Right atrium auricular region (tissue), 2 donors: ENCODE measurements at regions not wholly inside any gene's neighbourhood (a gene's known extent, or its start where the extent isn't known, plus 50 kb on each side); places are given as distances from the start of the nearest gene placed in this dataset.

Experiments
- DNase-seq: peaks from one replicate; pipeline ENCODE4 v3.0.0-alpha.2; 2019; ENCODE audit warnings: low spot score
- H3K27ac ChIP-seq, 2 donors: fragments of 200-600 bp; sonication (generic); 1 replicate in 1 of 2; 2 replicates in 1 of 2; pipeline ENCODE4 v1.5.1; 2016 to 2019
- H3K27me3 ChIP-seq, 2 donors: fragments of 200-600 bp; sonication (generic); one replicate each; pipeline versions ENCODE4 v1.5.1 to v1.6.0; 2017 to 2019
- H3K36me3 ChIP-seq: fragments of 200-600 bp; sonication (generic); one replicate; pipeline ENCODE4 v1.5.1; 2016
- H3K4me1 ChIP-seq, 2 donors: fragments of 200-600 bp; sonication (generic); one replicate each; pipeline versions ENCODE4 v1.5.1 to v1.6.0; 2017 to 2019
- H3K4me3 ChIP-seq, 2 donors: fragments of 200-600 bp; sonication (generic); 1 replicate in 1 of 2; 2 replicates in 1 of 2; pipeline ENCODE4 v1.5.1; 2017 to 2019; ENCODE audit warnings: mild to moderate bottlenecking in 1 of 2, moderate library complexity in 1 of 2
- H3K9me3 ChIP-seq, 2 donors: fragments of 200-600 bp; sonication (generic); one replicate each; pipeline ENCODE4 v1.5.1; 2019
- TF ChIP-seq, protein P1 (sequence below), 2 donors: fragments of 200-600 bp; sonication (generic); IDR thresholded peaks; one replicate each; pipeline ENCODE4 v1.5.1; 2019; ENCODE audit warnings: antibody characterized with exemption in 2 of 2

DNA sequence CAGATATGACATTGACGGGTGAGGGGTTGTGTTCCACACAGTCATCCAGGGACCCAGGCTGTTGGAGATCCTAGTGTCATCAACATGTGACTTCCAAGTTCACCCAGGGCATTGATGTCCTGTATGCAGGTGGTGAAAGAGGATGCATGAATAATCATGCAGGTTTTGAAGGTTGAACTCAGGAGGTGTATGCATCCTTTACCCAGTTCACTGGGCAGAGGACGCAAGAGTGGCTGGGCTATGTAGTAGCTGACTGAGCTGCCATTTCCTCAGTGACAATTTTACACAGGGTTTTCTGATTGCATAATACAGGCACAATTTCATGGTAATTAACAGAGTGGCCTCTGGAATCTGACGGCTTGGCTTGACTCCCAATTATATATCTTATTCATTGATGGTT, 323.0 kb downstream of the HS3ST1 start:
- DNase-seq: no peak
- no peak overlapping the region for H3K27ac ChIP-seq
- no peaks in the 10 kb centered on the region for H3K27me3 ChIP-seq
- H3K9me3 ChIP-seq: no peaks in the 10 kb centered on the region
- no peaks in the 10 kb centered on the region for H3K4me1 ChIP-seq
- no peaks in the 10 kb centered on the region for H3K36me3 ChIP-seq
- H3K4me3 ChIP-seq: no peak overlapping the region
- TF ChIP-seq, protein P1, sequence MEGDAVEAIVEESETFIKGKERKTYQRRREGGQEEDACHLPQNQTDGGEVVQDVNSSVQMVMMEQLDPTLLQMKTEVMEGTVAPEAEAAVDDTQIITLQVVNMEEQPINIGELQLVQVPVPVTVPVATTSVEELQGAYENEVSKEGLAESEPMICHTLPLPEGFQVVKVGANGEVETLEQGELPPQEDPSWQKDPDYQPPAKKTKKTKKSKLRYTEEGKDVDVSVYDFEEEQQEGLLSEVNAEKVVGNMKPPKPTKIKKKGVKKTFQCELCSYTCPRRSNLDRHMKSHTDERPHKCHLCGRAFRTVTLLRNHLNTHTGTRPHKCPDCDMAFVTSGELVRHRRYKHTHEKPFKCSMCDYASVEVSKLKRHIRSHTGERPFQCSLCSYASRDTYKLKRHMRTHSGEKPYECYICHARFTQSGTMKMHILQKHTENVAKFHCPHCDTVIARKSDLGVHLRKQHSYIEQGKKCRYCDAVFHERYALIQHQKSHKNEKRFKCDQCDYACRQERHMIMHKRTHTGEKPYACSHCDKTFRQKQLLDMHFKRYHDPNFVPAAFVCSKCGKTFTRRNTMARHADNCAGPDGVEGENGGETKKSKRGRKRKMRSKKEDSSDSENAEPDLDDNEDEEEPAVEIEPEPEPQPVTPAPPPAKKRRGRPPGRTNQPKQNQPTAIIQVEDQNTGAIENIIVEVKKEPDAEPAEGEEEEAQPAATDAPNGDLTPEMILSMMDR (IDR thresholded peaks at IDR 0.05): no peak

DNA sequence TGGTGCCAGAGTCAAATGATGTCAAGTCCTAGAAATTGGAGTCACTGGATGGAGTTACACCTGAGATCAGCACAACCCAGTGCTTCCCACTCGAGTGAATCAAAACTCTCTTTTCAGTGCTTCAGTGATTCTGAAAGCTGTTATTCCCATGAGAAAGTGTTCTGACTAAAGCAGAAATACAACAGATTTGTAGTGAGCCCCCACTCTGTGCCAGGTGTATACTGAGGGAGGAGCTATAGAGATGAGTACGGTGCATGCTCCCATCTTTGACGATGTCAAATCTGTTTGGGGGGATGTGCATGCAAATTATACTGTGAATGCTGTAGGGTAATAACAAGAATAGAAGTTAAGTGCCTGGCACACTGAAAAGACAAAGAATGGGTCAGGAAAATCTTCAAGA, 330.2 kb downstream of the HS3ST1 start:
- H3K4me3 ChIP-seq: no peak overlapping the region
- H3K9me3 ChIP-seq: no peaks in the 10 kb centered on the region
- no peaks in the 10 kb centered on the region for H3K36me3 ChIP-seq
- TF ChIP-seq, protein P1 (IDR thresholded peaks at IDR 0.05): no peak
- no peaks in the 10 kb centered on the region for H3K4me1 ChIP-seq
- H3K27ac ChIP-seq: no peak overlapping the region
- DNase-seq: no peak
- H3K27me3 ChIP-seq: no peaks in the 10 kb centered on the region

DNA sequence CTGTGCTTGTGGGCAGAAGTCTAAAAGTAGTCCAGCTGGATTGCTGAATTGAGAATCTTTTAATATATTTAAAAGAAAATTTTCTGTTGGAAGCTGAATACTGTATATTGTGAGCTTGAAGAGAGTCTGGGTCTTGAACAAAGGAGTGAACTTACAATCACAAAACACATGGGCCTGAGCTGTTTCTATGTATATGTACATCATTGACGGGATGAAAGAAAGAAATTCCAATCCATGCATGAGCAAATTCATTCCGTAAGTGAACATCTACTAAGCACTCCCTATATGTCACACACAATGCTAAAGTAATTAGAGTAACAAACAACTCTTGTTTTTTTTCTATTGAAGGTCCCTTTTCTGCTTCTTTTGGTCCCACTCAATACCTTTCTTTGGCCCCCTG, 331.0 kb downstream of the HS3ST1 start:
- H3K27me3 ChIP-seq: no peaks in the 10 kb centered on the region
- DNase-seq: no peak
- TF ChIP-seq, protein P1 (IDR thresholded peaks at IDR 0.05): no peak

DNA sequence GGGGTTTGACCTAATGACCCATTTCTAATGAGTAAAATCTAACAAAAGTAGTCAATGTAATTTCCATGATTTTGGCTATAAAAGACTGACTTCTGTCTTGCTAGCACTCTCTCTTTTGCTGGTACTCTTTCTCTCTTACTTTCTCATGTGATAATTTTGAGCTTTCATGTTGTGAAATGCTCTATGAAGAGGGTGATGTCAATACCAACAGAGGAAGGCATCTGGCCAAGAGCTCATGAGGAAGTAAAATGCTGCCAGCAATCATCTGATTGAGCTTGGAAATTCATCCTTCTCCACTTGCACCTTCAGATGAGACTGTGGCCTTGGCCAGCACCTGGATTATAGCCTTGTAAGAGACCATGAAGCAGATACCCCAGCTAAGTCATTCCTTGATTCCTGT, 347.7 kb downstream of the HS3ST1 start:
- H3K9me3 ChIP-seq: no peaks in the 10 kb centered on the region
- H3K4me1 ChIP-seq: no peaks in the 10 kb centered on the region
- TF ChIP-seq, protein P1 (IDR thresholded peaks at IDR 0.05): no peak
- H3K27ac ChIP-seq: no peak overlapping the region
- H3K27me3 ChIP-seq: no peaks in the 10 kb centered on the region
- no peak overlapping the region for H3K4me3 ChIP-seq
- no peaks in the 10 kb centered on the region for H3K36me3 ChIP-seq
- DNase-seq: no peak

More for the DNA sequence above, 331.0 kb downstream of the HS3ST1 start:
- H3K27ac ChIP-seq: no peak overlapping the region
- no peaks in the 10 kb centered on the region for H3K9me3 ChIP-seq
- no peak overlapping the region for H3K4me3 ChIP-seq
- H3K4me1 ChIP-seq: no peaks in the 10 kb centered on the region
- H3K36me3 ChIP-seq: no peaks in the 10 kb centered on the region

DNA sequence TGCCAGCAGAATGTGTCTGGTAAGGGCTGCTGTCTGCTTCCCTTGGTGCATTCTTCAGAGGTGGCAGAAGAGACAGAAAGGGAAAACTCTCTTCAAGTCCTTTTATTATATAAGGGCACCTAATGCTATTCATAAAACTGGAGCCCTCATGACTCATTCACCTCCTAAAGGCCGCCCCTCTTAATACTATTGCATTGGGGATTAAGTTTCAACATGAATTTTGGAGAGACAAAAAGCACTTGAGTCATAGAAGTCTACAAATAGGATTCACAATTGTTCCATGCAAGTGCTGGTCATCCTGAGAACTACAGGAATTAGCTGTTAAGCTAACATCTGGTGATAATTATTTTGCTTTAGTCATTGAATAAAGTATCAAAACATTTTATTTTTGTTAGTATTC, 349.5 kb downstream of the HS3ST1 start:
- TF ChIP-seq, protein P1 (IDR thresholded peaks at IDR 0.05): no peak
- no peaks in the 10 kb centered on the region for H3K36me3 ChIP-seq
- no peak overlapping the region for H3K4me3 ChIP-seq
- no peaks in the 10 kb centered on the region for H3K4me1 ChIP-seq
- no peaks in the 10 kb centered on the region for H3K9me3 ChIP-seq
- no peak overlapping the region for H3K27ac ChIP-seq
- H3K27me3 ChIP-seq: no peaks in the 10 kb centered on the region
- DNase-seq: no peak

DNA sequence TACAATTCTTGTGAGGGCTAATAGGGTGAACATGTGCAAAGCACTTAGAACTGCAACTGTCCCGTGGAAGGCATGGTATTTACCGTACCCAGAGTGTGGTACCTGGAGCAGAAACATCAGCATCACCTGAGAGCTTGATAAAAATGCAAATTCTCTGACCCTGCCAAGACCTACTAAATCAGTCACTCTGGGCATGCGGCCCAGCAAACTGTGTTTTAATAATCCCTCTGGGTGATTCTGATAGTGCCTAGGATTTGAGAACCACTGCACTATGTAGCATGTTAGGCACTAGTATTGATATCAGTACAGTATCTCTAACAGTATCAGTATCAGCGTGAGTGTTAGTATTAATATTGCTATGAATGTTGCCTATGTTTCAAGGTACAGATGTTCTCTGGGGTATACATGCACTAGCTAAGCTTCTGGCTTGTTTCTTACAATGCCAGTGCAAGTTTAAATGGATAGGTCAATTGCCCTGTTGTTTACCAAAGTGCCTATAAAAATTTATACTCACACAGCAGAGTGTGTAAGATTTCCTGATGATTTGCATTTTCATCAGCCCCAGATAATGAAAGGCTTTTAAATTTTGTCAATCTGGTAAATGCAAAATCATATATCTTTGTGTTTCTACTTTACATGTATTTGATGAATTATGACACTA, 354.0 kb downstream of the HS3ST1 start:
- no peak overlapping the region for H3K4me3 ChIP-seq

More for the DNA sequence above, 354.0 kb downstream of the HS3ST1 start:
- TF ChIP-seq, protein P1 (IDR thresholded peaks at IDR 0.05): no peak
- Histone ChIP-seq H3K36me3 (no peaks in the 10 kb centered on the region), H3K27ac (no peak overlapping the region), H3K27me3 (no peaks in the 10 kb centered on the region), H3K4me1 (peaks cover 0 to 13% of the 10 kb centered on the region in 2 donors), H3K9me3 (no peaks in the 10 kb centered on the region)
- DNase-seq: no peak
